MCF 10A (cell line): ENCODE measurements at regions not wholly inside any gene's neighbourhood (a gene's known extent, or its start where the extent isn't known, plus 50 kb on each side); places are given as distances from the start of the nearest gene placed in this dataset.

Experiments used
- BruUV-seq: library from RNA; stranded (reverse); fragments of 400-500 nt; replicated peaks from 2 replicates; lab custom pipeline; 2021; lab: Mats Ljungman, UMichigan
- CTCF ChIA-PET: fragments of 300-600 bp; sonication (Branson Sonifier 250); formaldehyde crosslinking; extraction: SDS; loops from one replicate; lab custom pipeline; 2021; ENCODE audit warnings: antibody characterized with exemption, inconsistent platforms; lab: Yijun Ruan, JAX
- POLR2A ChIA-PET: fragments of 300-600, 350-650 bp; sonication (Branson Sonifier 250); formaldehyde crosslinking; extraction: SDS; loops from one replicate; lab custom pipeline; 2020; ENCODE audit warnings: antibody characterized with exemption, inconsistent platforms; lab: Yijun Ruan, JAX
- DNase-seq: peaks from one replicate; pipeline ENCODE4 v3.0.0-alpha.2; 2018; ENCODE audit not compliant: unreplicated experiment
- H3K27ac Mint-ChIP-seq: one replicate; pipeline ENCODE4 v1.8.0; 2022; ENCODE audit warnings: mild to moderate bottlenecking, low read depth, mixed read lengths; ENCODE audit not compliant: unreplicated experiment
- H3K27me3 Mint-ChIP-seq: one replicate; pipeline ENCODE4 v1.8.0; 2022; ENCODE audit warnings: mixed read lengths; ENCODE audit not compliant: insufficient read depth, unreplicated experiment
- H3K36me3 Mint-ChIP-seq: one replicate; pipeline ENCODE4 v1.8.0; 2022; ENCODE audit warnings: mild to moderate bottlenecking, moderate library complexity, mixed read lengths; ENCODE audit not compliant: insufficient read depth, unreplicated experiment
- H3K4me1 Mint-ChIP-seq: one replicate; pipeline ENCODE4 v1.8.0; 2022; ENCODE audit warnings: mixed read lengths; ENCODE audit not compliant: insufficient read depth, unreplicated experiment
- H3K4me3 Mint-ChIP-seq: one replicate; pipeline ENCODE4 v1.8.0; 2022; ENCODE audit warnings: mild to moderate bottlenecking, moderate library complexity, mixed read lengths; ENCODE audit not compliant: unreplicated experiment
- H3K9me3 Mint-ChIP-seq: one replicate; pipeline ENCODE4 v1.8.0; 2022; ENCODE audit warnings: mixed read lengths; ENCODE audit not compliant: unreplicated experiment
- intact Hi-C: fragments of 100-400 bp; cut with micrococcal nuclease; formaldehyde crosslinking; loops from 2 replicates; pipeline ENCODE4 v1.14.1; 2022
- TF ChIP-seq, protein P1 (sequence below): fragments of 200-600 bp; IDR thresholded peaks from one replicate; pipeline ENCODE4 v1.8.0; 2022; ENCODE audit warnings: antibody characterized with exemption, mild to moderate bottlenecking; ENCODE audit not compliant: unreplicated experiment

DNA sequence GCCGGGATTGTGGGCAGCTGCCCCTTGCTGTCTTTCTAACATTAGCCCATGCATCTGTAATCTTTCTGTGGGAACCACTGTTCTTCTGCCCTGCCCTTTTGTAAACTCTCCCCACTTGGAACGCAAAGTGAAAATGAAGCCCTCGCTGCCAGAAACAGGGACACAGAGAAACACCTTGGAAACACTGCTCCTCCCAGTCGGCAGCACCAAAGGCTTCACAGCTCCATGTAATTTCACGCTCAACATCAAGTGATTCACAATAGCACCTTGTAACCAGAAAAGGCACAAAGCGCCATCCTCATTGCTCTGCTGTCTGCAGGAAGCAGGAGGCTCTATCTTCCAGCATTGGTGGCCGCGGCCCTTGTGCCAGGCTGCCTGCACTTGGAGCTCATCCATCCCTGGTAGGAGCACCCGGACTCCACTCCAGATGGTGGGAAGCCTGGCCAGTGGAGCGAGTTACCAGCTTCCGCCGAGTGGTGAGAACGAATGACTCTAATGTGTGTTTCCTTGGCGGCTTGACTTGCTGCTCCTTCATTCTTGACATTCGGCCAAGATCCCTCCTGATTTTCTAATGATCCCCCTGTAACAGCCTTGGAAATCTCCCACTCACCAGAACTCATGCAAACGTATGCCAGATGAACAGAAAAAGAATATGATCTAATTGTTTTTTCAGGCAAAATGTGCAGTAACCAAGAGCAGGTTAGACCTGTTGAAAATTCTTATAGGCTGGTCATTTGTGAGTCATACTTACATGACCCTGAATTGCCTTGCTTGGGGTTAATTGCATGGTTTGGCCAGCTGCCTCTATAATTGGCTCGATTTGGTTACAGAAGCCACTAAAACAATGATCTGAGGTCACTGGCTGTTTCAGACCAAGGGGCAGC, 169.1 kb upstream of the CDYL start:
- no peaks in the 10 kb centered on the region for H3K9me3 Mint-ChIP-seq
- BruUV-seq: no TSS peak
- CTCF ChIA-PET: no interaction called here
- peak; percentile 81 for DNase-seq
- peak overlapping the region; percentile 49 for H3K4me3 Mint-ChIP-seq
- TF ChIP-seq, protein P1, sequence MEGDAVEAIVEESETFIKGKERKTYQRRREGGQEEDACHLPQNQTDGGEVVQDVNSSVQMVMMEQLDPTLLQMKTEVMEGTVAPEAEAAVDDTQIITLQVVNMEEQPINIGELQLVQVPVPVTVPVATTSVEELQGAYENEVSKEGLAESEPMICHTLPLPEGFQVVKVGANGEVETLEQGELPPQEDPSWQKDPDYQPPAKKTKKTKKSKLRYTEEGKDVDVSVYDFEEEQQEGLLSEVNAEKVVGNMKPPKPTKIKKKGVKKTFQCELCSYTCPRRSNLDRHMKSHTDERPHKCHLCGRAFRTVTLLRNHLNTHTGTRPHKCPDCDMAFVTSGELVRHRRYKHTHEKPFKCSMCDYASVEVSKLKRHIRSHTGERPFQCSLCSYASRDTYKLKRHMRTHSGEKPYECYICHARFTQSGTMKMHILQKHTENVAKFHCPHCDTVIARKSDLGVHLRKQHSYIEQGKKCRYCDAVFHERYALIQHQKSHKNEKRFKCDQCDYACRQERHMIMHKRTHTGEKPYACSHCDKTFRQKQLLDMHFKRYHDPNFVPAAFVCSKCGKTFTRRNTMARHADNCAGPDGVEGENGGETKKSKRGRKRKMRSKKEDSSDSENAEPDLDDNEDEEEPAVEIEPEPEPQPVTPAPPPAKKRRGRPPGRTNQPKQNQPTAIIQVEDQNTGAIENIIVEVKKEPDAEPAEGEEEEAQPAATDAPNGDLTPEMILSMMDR: no peak
- H3K27ac Mint-ChIP-seq: peak overlapping the region; percentile 24
- H3K4me1 Mint-ChIP-seq: peaks cover 32% of the 10 kb centered on the region
- H3K36me3 Mint-ChIP-seq: peaks cover 5% of the 10 kb centered on the region
- POLR2A ChIA-PET: interaction anchor here (0.6 to 1.4 kb wide), 4 partner anchors 11 to 327 kb away, joined by 3 to 5 read pairs (median 4); no protein-coding TSS in a partner anchor
- H3K27me3 Mint-ChIP-seq: no peaks in the 10 kb centered on the region
- intact Hi-C loops: no loop called here

DNA sequence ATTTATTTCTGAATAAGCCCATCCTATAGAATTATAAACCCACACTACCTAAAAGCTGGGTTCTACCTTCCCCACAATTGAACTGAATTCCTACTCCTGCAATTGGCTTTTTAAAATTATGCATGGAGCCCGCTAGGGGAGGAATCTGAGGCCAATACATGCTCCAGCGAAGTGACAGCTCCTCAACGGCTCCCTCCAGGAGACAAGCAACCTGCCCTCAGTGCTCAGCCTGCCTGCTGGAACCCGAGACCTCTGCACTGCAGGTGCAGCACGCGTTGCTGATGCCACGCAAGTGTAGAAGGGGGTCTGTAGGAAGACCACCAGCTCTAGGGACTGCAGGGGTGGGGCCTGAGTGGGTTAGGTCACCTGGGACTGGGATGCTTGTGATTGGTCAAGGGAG, 170.2 kb upstream of the CDYL start:
- Mint-ChIP-seq H3K9me3 (no peaks in the 10 kb centered on the region), H3K4me1 (peaks cover 37% of the 10 kb centered on the region), H3K36me3 (peaks cover 9% of the 10 kb centered on the region), H3K4me3 (no peak overlapping the region), H3K27ac (no peak overlapping the region), H3K27me3 (no peaks in the 10 kb centered on the region)
- ChIA-PET POLR2A (no interaction called here), CTCF (no interaction called here)
- intact Hi-C loops: no loop called here
- DNase-seq: no peak
- BruUV-seq: no TSS peak
- TF ChIP-seq, protein P1: no peak

DNA sequence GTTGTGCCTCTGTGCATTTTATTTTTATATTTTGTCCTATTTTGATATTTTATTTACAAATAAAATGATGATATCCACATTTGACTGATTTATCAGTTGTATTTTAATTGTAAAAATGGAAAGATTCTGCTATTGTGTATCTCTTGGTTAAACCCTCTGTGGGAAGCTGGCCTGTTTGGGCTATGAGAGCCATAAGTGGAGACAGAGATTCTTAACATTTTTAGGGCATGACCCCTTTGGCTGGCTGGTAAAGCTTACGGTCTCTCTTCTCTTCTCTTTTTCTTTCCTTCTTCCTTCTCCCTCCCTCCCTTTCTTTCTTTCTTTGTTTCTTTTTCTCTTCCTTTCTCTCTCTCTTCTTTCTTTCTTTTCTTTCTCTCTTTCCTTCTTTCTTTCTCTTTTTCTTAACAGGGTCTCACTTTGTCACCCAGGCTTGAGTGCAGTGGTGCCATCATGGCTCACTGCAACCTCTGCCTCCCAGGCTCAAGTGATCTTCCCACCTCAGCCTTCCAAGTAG, 172.3 kb upstream of the CDYL start:
- peaks cover 48% of the 10 kb centered on the region for H3K4me1 Mint-ChIP-seq
- H3K27me3 Mint-ChIP-seq: no peaks in the 10 kb centered on the region
- CTCF ChIA-PET: interaction anchor here (0.7 kb wide), 1 partner anchor 42 kb away, joined by 6 read pairs; no protein-coding TSS in a partner anchor
- H3K4me3 Mint-ChIP-seq: no peak overlapping the region
- POLR2A ChIA-PET: interaction anchor here (0.7 to 1.3 kb wide), 2 partner anchors 19 to 280 kb away, joined by 3 to 4 read pairs; no protein-coding TSS in a partner anchor
- H3K9me3 Mint-ChIP-seq: no peaks in the 10 kb centered on the region
- BruUV-seq: TSS peak; percentile 65
- no peak for DNase-seq
- intact Hi-C loops: loop anchor here (5.0 kb wide), 1 partner anchor 292 kb away; no protein-coding TSS in a partner anchor
- peak overlapping the region; percentile 93 for H3K27ac Mint-ChIP-seq
- peaks cover 9% of the 10 kb centered on the region for H3K36me3 Mint-ChIP-seq
- TF ChIP-seq, protein P1: no peak

DNA sequence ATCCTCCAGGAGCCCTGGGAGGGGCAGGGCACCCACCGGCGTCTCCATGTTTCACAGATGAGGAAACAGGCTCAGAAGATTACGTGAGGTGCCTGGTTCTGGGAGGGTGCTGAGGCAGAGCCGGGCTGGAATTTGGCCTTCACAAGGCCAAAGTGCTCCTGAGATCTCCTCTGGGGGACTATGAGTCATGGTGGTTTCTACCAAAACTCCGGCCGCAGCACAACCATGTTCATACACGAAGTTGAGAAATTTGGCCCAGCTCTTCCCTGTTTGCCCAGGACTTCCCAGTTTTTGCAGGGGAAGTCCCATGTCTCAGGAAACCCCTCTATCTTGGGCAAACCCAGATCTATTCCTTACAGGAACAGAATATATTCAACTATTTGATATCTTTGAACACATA, 172.9 kb upstream of the CDYL start:
- no TSS peak for BruUV-seq
- H3K4me1 Mint-ChIP-seq: peaks cover 48% of the 10 kb centered on the region
- H3K9me3 Mint-ChIP-seq: no peaks in the 10 kb centered on the region
- CTCF ChIA-PET: no interaction called here
- H3K36me3 Mint-ChIP-seq: peaks cover 9% of the 10 kb centered on the region
- peak overlapping the region; percentile 51 for H3K4me3 Mint-ChIP-seq
- H3K27ac Mint-ChIP-seq: peak overlapping the region; percentile 93
- DNase-seq: peak; percentile 99
- intact Hi-C loops: loop anchor here (5.0 kb wide), 1 partner anchor 291 kb away; no protein-coding TSS in a partner anchor
- TF ChIP-seq, protein P1: no peak
- POLR2A ChIA-PET: interaction anchor here (0.7 to 1.3 kb wide), 2 partner anchors 20 to 104 kb away, joined by 3 to 4 read pairs; no protein-coding TSS in a partner anchor
- no peaks in the 10 kb centered on the region for H3K27me3 Mint-ChIP-seq
